H1 (cell line): ENCODE measurements at regions not wholly inside any gene's neighbourhood (a gene's known extent, or its start where the extent isn't known, plus 50 kb on each side); places are given as distances from the start of the nearest gene placed in this dataset.
A peak's percentile ranks its signal among the peaks of the same experiment; 100 is the strongest.

ENCODE experiments used
- CTCF ChIA-PET: fragments of 300-600 bp; sonication (Branson Sonifier 250); formaldehyde crosslinking; loops from one replicate; lab custom pipeline; 2021; ENCODE audit not compliant: partially characterized antibody; lab: Charles Lee
- POLR2A ChIA-PET: fragments of 300-600 bp; sonication (Branson Sonifier 250); formaldehyde crosslinking; loops from one replicate; lab custom pipeline; 2021; ENCODE audit warnings: inconsistent platforms; ENCODE audit not compliant: partially characterized antibody; lab: Charles Lee
- DNase-seq, 2 experiments: peaks; one replicate each; pipeline versions ENCODE4 v3.0.0 to v3.0.0-alpha.2; 2010 to 2022; ENCODE audit warnings: low spot score in 2 of 2, low read depth in 1 of 2, mixed read lengths in 1 of 2
- FAIRE-seq: peaks from 2 replicates; lab custom pipeline; 2011; peaks lifted over from hg19 to GRCh38; lab: Jason Lieb, UNC
- H2AFZ ChIP-seq: 2 replicates; pipeline ENCODE4 v1.8.1; 2012; ENCODE audit warnings: low read length, inconsistent platforms
- H2AK5ac ChIP-seq: 2 replicates; pipeline ENCODE4 v1.6.1; 2013; ENCODE audit warnings: low read depth, low read length
- H2BK120ac ChIP-seq: replicated peaks from 2 replicates; pipeline ENCODE3; 2013; ENCODE audit warnings: low read depth, low read length, inconsistent platforms
- H2BK12ac ChIP-seq: 2 replicates; pipeline ENCODE4 v1.6.1; 2013; ENCODE audit warnings: low read depth, low read length
- H2BK15ac ChIP-seq: 2 replicates; pipeline ENCODE4 v1.6.1; 2013; ENCODE audit warnings: low read length
- H2BK20ac ChIP-seq: 2 replicates; pipeline ENCODE4 v1.6.1; 2013; ENCODE audit warnings: low read length
- H2BK5ac ChIP-seq: 2 replicates; pipeline ENCODE4 v1.6.1; 2013; ENCODE audit warnings: low read depth, low read length
- H3K14ac ChIP-seq: 2 replicates; pipeline ENCODE4 v1.6.1; 2013; ENCODE audit warnings: inconsistent platforms; ENCODE audit not compliant: insufficient read length
- H3K18ac ChIP-seq: 2 replicates; pipeline ENCODE4 v1.6.1; 2013; ENCODE audit warnings: low read length; ENCODE audit errors: extremely low read depth
- H3K23ac ChIP-seq: 2 replicates; pipeline ENCODE4 v1.6.1; 2013; ENCODE audit warnings: inconsistent platforms; ENCODE audit not compliant: insufficient read length
- H3K23me2 ChIP-seq: 2 replicates; pipeline ENCODE4 v1.6.1; 2013; ENCODE audit warnings: low read depth, low read length
- H3K27ac ChIP-seq: 2 replicates; pipeline ENCODE4 v1.6.1; 2011; ENCODE audit warnings: low read depth, low read length, inconsistent platforms
- H3K27me3 ChIP-seq, 4 experiments: replicated peaks in 1 of 4; 1 replicate in 1 of 4; 2 replicates in 3 of 4; pipeline versions ENCODE4 v1.6.1 to v1.8.1; 2011 to 2013; ENCODE audit warnings: low read length in 3 of 4, mild to moderate bottlenecking in 3 of 4, inconsistent platforms in 2 of 4, mixed read lengths in 2 of 4, moderate library complexity in 1 of 4; ENCODE audit not compliant: control insufficient read depth in 3 of 4, insufficient read depth in 3 of 4; ENCODE audit errors: extremely low read depth in 1 of 4
- H3K36me3 ChIP-seq, 4 experiments: 2 replicates each; pipeline versions ENCODE4 v1.6.1 to v1.8.1; 2011 to 2013; ENCODE audit warnings: mild to moderate bottlenecking in 4 of 4, low read length in 3 of 4, moderate library complexity in 2 of 4, control low read depth in 1 of 4, inconsistent platforms in 1 of 4; ENCODE audit not compliant: insufficient read depth in 4 of 4, control insufficient read depth in 2 of 4
- H3K4ac ChIP-seq: replicated peaks from 2 replicates; pipeline ENCODE3; 2013; ENCODE audit warnings: low read length, low read depth, mixed read lengths, inconsistent platforms; ENCODE audit not compliant: insufficient read length
- H3K4me1 ChIP-seq, 4 experiments: replicated peaks in 1 of 4; 1 replicate in 1 of 4; 2 replicates in 3 of 4; pipeline versions ENCODE4 v1.6.1 to v1.8.1; 2011 to 2013; ENCODE audit warnings: low read length in 3 of 4, inconsistent platforms in 2 of 4, mixed read lengths in 1 of 4; ENCODE audit not compliant: insufficient read depth in 4 of 4, control insufficient read depth in 3 of 4
- H3K4me2 ChIP-seq, 2 experiments: 2 replicates each; pipeline versions ENCODE4 v1.6.1 to v1.8.1; 2011 to 2013; ENCODE audit warnings: low read depth in 2 of 2, low read length in 2 of 2, control low read depth in 1 of 2, inconsistent platforms in 1 of 2, mild to moderate bottlenecking in 1 of 2; ENCODE audit not compliant: insufficient read depth in 1 of 2
- H3K4me3 ChIP-seq, 4 experiments: fragments of 200-600, 300-600 bp in 1 of 4; sonication (generic), shearing (Covaris generic), sonication (Bioruptor Twin) in 1 of 4; 2 replicates each; pipeline versions ENCODE4 v1.5.1 to v1.8.1; 2011 to 2016; ENCODE audit warnings: low read length in 4 of 4, low read depth in 3 of 4, control low read depth in 2 of 4, inconsistent platforms in 2 of 4, mild to moderate bottlenecking in 2 of 4, mixed read lengths in 1 of 4, moderate library complexity in 1 of 4; ENCODE audit not compliant: insufficient read depth in 2 of 4; ENCODE audit errors: extremely low read depth in 1 of 4
- H3K56ac ChIP-seq: replicated peaks from 2 replicates; pipeline ENCODE3; 2013; ENCODE audit warnings: low read depth, mild to moderate bottlenecking, mixed read lengths, low read length, inconsistent platforms; ENCODE audit not compliant: insufficient read length
- H3K79me1 ChIP-seq: 2 replicates; pipeline ENCODE4 v1.6.1; 2013; ENCODE audit warnings: low read depth, low read length, control low read depth
- H3K79me2 ChIP-seq, 2 experiments: 2 replicates each; pipeline versions ENCODE4 v1.6.1 to v1.8.1; 2012 to 2013; ENCODE audit warnings: low read length in 2 of 2, mild to moderate bottlenecking in 2 of 2, inconsistent platforms in 1 of 2; ENCODE audit not compliant: insufficient read depth in 2 of 2, control insufficient read depth in 1 of 2
- H3K9ac ChIP-seq, 4 experiments: replicated peaks in 1 of 4; 1 replicate in 1 of 4; 2 replicates in 3 of 4; pipeline versions ENCODE4 v1.6.1 to v1.8.1; 2011 to 2013; ENCODE audit warnings: low read depth in 3 of 4, low read length in 3 of 4, control low read depth in 2 of 4, mild to moderate bottlenecking in 2 of 4, moderate library complexity in 2 of 4, inconsistent platforms in 1 of 4; ENCODE audit errors: extremely low read depth in 1 of 4
- H3K9me3 ChIP-seq, 2 experiments: 2 replicates each; pipeline versions ENCODE4 v1.6.1 to v1.8.1; 2012 to 2013; ENCODE audit warnings: mild to moderate bottlenecking in 2 of 2, moderate library complexity in 2 of 2, control low read depth in 1 of 2, inconsistent platforms in 1 of 2, low read depth in 1 of 2, low read length in 1 of 2, mixed read lengths in 1 of 2; ENCODE audit not compliant: insufficient read depth in 2 of 2
- H4K20me1 ChIP-seq, 2 experiments: replicated peaks in 1 of 2; 2 replicates each; pipeline versions ENCODE3 to v1.8.1; 2011 to 2013; ENCODE audit warnings: inconsistent platforms in 2 of 2, low read length in 2 of 2, mild to moderate bottlenecking in 1 of 2; ENCODE audit not compliant: insufficient read depth in 2 of 2, control insufficient read depth in 1 of 2
- H4K5ac ChIP-seq: 2 replicates; pipeline ENCODE4 v1.6.1; 2013; ENCODE audit warnings: low read length, low read depth, mixed read lengths, inconsistent platforms; ENCODE audit not compliant: insufficient read length
- H4K8ac ChIP-seq: 2 replicates; pipeline ENCODE4 v1.8.0; 2013; ENCODE audit warnings: mild to moderate bottlenecking, moderate library complexity, low read length, inconsistent platforms; ENCODE audit not compliant: insufficient read depth; ENCODE audit errors: extremely low read depth
- H4K91ac ChIP-seq: replicated peaks from 2 replicates; pipeline ENCODE3; 2013; ENCODE audit warnings: low read length, mixed read lengths, inconsistent platforms; ENCODE audit not compliant: insufficient read length
- CHD2 ChIP-seq: IDR thresholded peaks from 2 replicates; pipeline ENCODE4 v1.6.1; 2012; ENCODE audit warnings: low read length, improper control_type of control experiment
- WGBS, 2 experiments: shearing (Covaris generic) in 1 of 2; methylation state at CpG; one replicate each; pipeline versions ENCODE4 v1.1.6 to v1.1.7; 2013 to 2015; ENCODE audit warnings: low lambda C conversion rate in 2 of 2, mixed read lengths in 2 of 2, inconsistent platforms in 1 of 2, low coverage in 1 of 2, missing lambda C conversion rate in 1 of 2; ENCODE audit not compliant: insufficient replicate concordance in 2 of 2, insufficient coverage in 1 of 2, insufficient read length in 1 of 2; ENCODE audit errors: extremely low coverage in 1 of 2, missing lambda C conversion rate in 1 of 2; 5-methylcytosine and 5-hydroxymethylcytosine counted together

GRCh38 chr6:164167873-164168405, 753.4 kb downstream of the QKI start:
- Histone ChIP-seq H3K9me3 (0 out of 4 replicates have a peak, but pooled peaks cover 0 to 1% of the 10 kb centered on the region in 2 experiments), H3K79me2 (no peaks in the 10 kb centered on the region), H4K8ac (no peak overlapping the region), H2BK15ac (no peak overlapping the region), H3K9ac (no peak overlapping the region), H4K91ac (no peak overlapping the region), H3K36me3 (no peaks in the 10 kb centered on the region), H3K27ac (no peak overlapping the region), H3K4ac (no peak overlapping the region), H3K23ac (no peak overlapping the region), H4K5ac (no peak overlapping the region), H3K4me2 (no peak overlapping the region), H3K27me3 (no peaks in the 10 kb centered on the region), H3K18ac (no peak overlapping the region), H2BK12ac (0 out of 2 replicates have a peak overlapping the region, but pooled peaks have one; percentile 2), H4K20me1 (no peaks in the 10 kb centered on the region), H2AFZ (no peak overlapping the region), H3K23me2 (no peaks in the 10 kb centered on the region), H3K4me1 (peaks cover 0 to 4% (median 2%) of the 10 kb centered on the region in 4 experiments; a peak in 2 of 7 replicates), H2BK5ac (no peak overlapping the region), H3K56ac (no peak overlapping the region), H2AK5ac (no peak overlapping the region), H3K14ac (no peak overlapping the region), H3K79me1 (no peaks in the 10 kb centered on the region), H2BK20ac (no peak overlapping the region), H2BK120ac (no peak overlapping the region), H3K4me3 (no peak overlapping the region)
- ChIA-PET POLR2A (no interaction called here), CTCF (interaction anchor here (1.7 kb wide), 1 partner anchor 19 kb away, joined by 4 read pairs; no protein-coding TSS in a partner anchor)
- 94% methylated on average over 8 of the region's 8 CpGs; no CpG with 5 or more reads in 1 of the 2 experiments for WGBS, 2 experiments
- FAIRE-seq = no peak
- no peak for TF ChIP-seq CHD2
- DNase-seq = no peak
